ENCODE measurements at regions not wholly inside any gene's neighbourhood (a gene's known extent, or its start where the extent isn't known, plus 50 kb on each side); places are given as distances from the start of the nearest gene placed in this dataset.

- H3K4me1 ChIP-seq (ENCODE audit: control insufficient read depth in 1 of 2, low read depth in 2 of 2), result peaks cover 0 to 12% of the 10 kb centered on the region in 2 donors
- H3K27me3 ChIP-seq (replicated peaks; ENCODE audit: insufficient read depth), result no peaks in the 10 kb centered on the region
- DNase-seq (ENCODE audit: low spot score) (no peak), ATAC-seq (ENCODE audit: insufficient number of reproducible peaks, low FRiP score, low read depth) (no peak)
- TF ChIP-seq, protein P1, sequence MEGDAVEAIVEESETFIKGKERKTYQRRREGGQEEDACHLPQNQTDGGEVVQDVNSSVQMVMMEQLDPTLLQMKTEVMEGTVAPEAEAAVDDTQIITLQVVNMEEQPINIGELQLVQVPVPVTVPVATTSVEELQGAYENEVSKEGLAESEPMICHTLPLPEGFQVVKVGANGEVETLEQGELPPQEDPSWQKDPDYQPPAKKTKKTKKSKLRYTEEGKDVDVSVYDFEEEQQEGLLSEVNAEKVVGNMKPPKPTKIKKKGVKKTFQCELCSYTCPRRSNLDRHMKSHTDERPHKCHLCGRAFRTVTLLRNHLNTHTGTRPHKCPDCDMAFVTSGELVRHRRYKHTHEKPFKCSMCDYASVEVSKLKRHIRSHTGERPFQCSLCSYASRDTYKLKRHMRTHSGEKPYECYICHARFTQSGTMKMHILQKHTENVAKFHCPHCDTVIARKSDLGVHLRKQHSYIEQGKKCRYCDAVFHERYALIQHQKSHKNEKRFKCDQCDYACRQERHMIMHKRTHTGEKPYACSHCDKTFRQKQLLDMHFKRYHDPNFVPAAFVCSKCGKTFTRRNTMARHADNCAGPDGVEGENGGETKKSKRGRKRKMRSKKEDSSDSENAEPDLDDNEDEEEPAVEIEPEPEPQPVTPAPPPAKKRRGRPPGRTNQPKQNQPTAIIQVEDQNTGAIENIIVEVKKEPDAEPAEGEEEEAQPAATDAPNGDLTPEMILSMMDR (IDR thresholded peaks at IDR 0.05), result no peak
- H3K4me3 ChIP-seq, result no peak overlapping the region
- H3K9me3 ChIP-seq, result no peaks in the 10 kb centered on the region
- H3K27ac ChIP-seq, result no peak overlapping the region
- no peaks in the 10 kb centered on the region for H3K36me3 ChIP-seq
Measured at GRCh38 chr12:115132145-115132544, 448.2 kb upstream of the TBX3 start.

DNA sequence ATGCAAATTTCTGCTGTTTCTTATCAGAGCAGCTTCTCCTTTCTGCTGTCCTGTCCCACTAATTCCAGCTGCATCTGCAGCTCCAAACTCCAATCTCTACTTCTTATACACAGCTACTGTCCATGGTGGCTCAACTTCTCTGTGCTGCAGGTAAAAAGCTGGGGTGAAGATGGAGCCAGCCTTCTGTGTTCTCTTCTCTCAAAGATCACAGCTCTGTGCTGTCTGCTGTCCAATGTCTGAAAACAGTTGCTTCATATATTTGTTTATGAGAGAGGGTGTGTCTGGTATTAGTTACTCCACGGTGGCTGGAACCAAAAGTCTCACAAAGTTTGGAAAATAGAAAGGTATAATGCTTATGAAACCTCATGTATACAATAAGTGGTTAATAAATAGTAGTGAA lies 445.8 kb upstream of the TBX3 start:
- no peak for DNase-seq (ENCODE audit: low spot score)
- Histone ChIP-seq H3K27me3 (replicated peaks; ENCODE audit: insufficient read depth) (no peaks in the 10 kb centered on the region), H3K9me3 (no peaks in the 10 kb centered on the region), H3K4me3 (no peak overlapping the region), H3K27ac (no peak overlapping the region), H3K4me1 (ENCODE audit: control insufficient read depth in 1 of 2, low read depth in 2 of 2) (no peaks in the 10 kb centered on the region), H3K36me3 (no peaks in the 10 kb centered on the region)
- TF ChIP-seq, protein P1 (IDR thresholded peaks at IDR 0.05), result no peak
- no peak for ATAC-seq (ENCODE audit: insufficient number of reproducible peaks, low FRiP score, low read depth)

DNA sequence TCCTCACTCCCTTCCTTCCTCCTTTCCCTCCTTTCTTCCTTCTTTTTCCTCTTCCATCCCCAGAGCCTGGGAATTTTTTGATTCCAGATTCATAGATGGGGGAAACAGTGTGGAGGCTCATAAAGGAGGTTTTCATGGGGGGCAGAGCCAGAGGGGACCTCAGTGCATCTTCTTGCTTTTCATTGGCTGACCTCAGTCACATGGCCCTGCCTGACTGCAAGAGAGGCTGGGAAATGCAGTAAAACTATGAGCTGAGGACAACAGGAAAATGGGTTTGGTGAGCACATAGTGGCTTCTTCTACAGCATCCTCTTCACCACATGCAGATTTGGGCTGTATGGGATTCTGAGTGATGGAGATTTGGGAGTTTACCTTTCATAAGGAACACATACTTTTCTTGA lies 437.1 kb upstream of the TBX3 start:
- no peaks in the 10 kb centered on the region for H3K4me1 ChIP-seq (ENCODE audit: control insufficient read depth in 1 of 2, low read depth in 2 of 2)
- no peak overlapping the region for H3K4me3 ChIP-seq
- TF ChIP-seq, protein P1 (IDR thresholded peaks at IDR 0.05), result no peak
- no peak for DNase-seq (ENCODE audit: low spot score)
- no peak for ATAC-seq (ENCODE audit: insufficient number of reproducible peaks, low FRiP score, low read depth)
- H3K36me3 ChIP-seq, result no peaks in the 10 kb centered on the region
- no peak overlapping the region for H3K27ac ChIP-seq
- H3K9me3 ChIP-seq, result no peaks in the 10 kb centered on the region
- no peaks in the 10 kb centered on the region for H3K27me3 ChIP-seq (replicated peaks; ENCODE audit: insufficient read depth)

DNA sequence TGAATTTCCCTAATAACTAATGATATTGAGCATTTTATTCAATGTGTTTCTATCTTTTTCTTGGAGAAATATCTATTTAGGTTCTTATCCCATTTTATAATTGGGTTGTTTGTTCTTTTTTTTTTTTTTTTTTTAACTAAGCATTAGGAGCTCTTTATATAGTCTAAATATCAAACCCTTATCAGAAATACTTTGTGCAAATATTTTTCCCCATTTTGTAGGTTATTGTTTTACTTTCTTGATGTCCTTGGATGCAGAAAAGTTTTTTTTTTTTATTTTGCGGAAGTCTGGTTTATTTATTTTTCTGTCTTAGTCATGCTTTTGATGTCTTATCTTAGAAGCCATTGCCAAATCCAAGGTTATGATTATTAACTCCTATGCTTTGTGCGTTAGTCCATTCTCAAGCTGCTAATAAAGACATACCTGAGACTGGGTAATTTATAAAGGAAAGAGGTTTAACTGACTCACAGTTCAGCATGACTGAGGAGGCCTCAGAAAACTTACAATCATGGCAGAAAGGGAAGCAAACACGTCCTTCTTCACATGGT lies 434.3 kb upstream of the TBX3 start:
- Histone ChIP-seq H3K9me3 (no peaks in the 10 kb centered on the region), H3K27ac (no peak overlapping the region), H3K4me3 (no peak overlapping the region), H3K27me3 (replicated peaks; ENCODE audit: insufficient read depth) (no peaks in the 10 kb centered on the region), H3K4me1 (ENCODE audit: control insufficient read depth in 1 of 2, low read depth in 2 of 2) (no peaks in the 10 kb centered on the region), H3K36me3 (no peaks in the 10 kb centered on the region)
- TF ChIP-seq, protein P1 (IDR thresholded peaks at IDR 0.05), result no peak
- DNase-seq (ENCODE audit: low spot score) (no peak), ATAC-seq (ENCODE audit: insufficient number of reproducible peaks, low FRiP score, low read depth) (no peak)

DNA sequence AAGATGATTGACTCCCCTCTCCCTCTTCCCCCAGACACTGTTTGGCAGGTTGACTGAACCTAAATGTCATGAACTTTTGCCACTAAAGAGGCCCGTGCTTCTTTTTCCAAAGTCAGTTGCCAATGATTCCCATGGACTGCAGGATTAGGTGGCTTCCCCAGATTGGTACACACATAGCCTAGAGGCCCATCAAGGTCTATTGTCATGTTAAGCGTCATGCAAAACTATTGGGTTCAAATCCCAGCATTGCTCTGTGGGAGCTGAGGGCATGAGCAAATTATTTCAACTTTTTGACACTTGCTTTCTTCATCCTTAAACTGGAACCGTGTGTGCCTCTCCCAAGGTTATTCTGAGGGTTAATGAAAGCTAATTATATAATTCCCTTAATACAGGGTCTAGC lies 430.2 kb upstream of the TBX3 start:
- DNase-seq (ENCODE audit: low spot score) (no peak), ATAC-seq (ENCODE audit: insufficient number of reproducible peaks, low FRiP score, low read depth) (no peak)
- H3K27ac ChIP-seq, result no peak overlapping the region
- no peaks in the 10 kb centered on the region for H3K36me3 ChIP-seq
- H3K4me3 ChIP-seq, result no peak overlapping the region
- no peaks in the 10 kb centered on the region for H3K4me1 ChIP-seq (ENCODE audit: control insufficient read depth in 1 of 2, low read depth in 2 of 2)
- H3K27me3 ChIP-seq (replicated peaks; ENCODE audit: insufficient read depth), result no peaks in the 10 kb centered on the region
- no peaks in the 10 kb centered on the region for H3K9me3 ChIP-seq
- TF ChIP-seq, protein P1 (IDR thresholded peaks at IDR 0.05), result no peak

Measured in thoracic aorta (tissue), 2 donors.